ENCODE measurements at regions not wholly inside any gene's neighbourhood (a gene's known extent, or its start where the extent isn't known, plus 50 kb on each side); places are given as distances from the start of the nearest gene placed in this dataset.

- in situ Hi-C loops (cut with HindIII; ENCODE audit: low sequenced_read_pairs) = no loop called here
- H3K4me3 ChIP-seq (ENCODE audit: low read depth, low read length) = no peak overlapping the region
- TF ChIP-seq, protein P1, sequence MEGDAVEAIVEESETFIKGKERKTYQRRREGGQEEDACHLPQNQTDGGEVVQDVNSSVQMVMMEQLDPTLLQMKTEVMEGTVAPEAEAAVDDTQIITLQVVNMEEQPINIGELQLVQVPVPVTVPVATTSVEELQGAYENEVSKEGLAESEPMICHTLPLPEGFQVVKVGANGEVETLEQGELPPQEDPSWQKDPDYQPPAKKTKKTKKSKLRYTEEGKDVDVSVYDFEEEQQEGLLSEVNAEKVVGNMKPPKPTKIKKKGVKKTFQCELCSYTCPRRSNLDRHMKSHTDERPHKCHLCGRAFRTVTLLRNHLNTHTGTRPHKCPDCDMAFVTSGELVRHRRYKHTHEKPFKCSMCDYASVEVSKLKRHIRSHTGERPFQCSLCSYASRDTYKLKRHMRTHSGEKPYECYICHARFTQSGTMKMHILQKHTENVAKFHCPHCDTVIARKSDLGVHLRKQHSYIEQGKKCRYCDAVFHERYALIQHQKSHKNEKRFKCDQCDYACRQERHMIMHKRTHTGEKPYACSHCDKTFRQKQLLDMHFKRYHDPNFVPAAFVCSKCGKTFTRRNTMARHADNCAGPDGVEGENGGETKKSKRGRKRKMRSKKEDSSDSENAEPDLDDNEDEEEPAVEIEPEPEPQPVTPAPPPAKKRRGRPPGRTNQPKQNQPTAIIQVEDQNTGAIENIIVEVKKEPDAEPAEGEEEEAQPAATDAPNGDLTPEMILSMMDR (IDR thresholded peaks at IDR 0.05; ENCODE audit: low read depth, low read length) = no peak
- peak; percentile 29 for DNase-seq (ENCODE audit: low read depth, low spot score)
Observed at GRCh38 chr6:21437581-21437980, 156.0 kb upstream of the SOX4 start.

GRCh38 chr6:21438237-21438985 lies 155.1 kb upstream of the SOX4 start:
- peak; percentile 33 for DNase-seq (ENCODE audit: low read depth, low spot score)
- in situ Hi-C loops (cut with HindIII; ENCODE audit: low sequenced_read_pairs) = no loop called here
- H3K4me3 ChIP-seq (ENCODE audit: low read depth, low read length) = no peak overlapping the region
- TF ChIP-seq, protein P1 (IDR thresholded peaks at IDR 0.05; ENCODE audit: low read depth, low read length) = no peak

GRCh38 chr6:21438986-21439352 lies 154.6 kb upstream of the SOX4 start:
- TF ChIP-seq, protein P1 (IDR thresholded peaks at IDR 0.05; ENCODE audit: low read depth, low read length) = no peak
- in situ Hi-C loops (cut with HindIII; ENCODE audit: low sequenced_read_pairs) = no loop called here
- H3K4me3 ChIP-seq (ENCODE audit: low read depth, low read length) = no peak overlapping the region
- no peak for DNase-seq (ENCODE audit: low read depth, low spot score)

GRCh38 chr6:21441386-21441785 lies 152.2 kb upstream of the SOX4 start:
- H3K4me3 ChIP-seq (ENCODE audit: low read depth, low read length) = no peak overlapping the region
- TF ChIP-seq, protein P1 (IDR thresholded peaks at IDR 0.05; ENCODE audit: low read depth, low read length) = no peak
- DNase-seq (ENCODE audit: low read depth, low spot score) = peak; percentile 18
- in situ Hi-C loops (cut with HindIII; ENCODE audit: low sequenced_read_pairs) = no loop called here

DNA sequence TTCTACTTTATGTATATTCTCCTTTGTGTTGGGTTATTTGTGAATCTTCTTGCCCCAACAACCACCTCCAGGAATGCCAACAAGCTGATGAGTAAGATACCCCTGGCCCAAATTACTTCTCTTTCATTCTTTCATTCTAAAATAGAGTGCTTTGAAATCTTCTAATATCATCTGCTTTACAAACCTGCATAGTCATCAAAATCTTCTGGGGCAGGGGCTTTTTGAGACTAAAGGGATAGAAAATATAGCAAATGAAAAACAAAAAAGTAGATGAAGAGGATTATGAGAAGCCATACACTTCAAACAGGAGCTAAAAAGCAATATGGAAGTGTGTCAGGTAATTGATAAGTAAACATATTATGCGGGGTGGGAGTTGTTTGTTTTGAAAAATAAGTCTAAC lies 150.7 kb upstream of the SOX4 start:
- TF ChIP-seq, protein P1 (IDR thresholded peaks at IDR 0.05; ENCODE audit: low read depth, low read length) = no peak
- in situ Hi-C loops (cut with HindIII; ENCODE audit: low sequenced_read_pairs) = no loop called here
- no peak overlapping the region for H3K4me3 ChIP-seq (ENCODE audit: low read depth, low read length)
- DNase-seq (ENCODE audit: low read depth, low spot score) = no peak

DNA sequence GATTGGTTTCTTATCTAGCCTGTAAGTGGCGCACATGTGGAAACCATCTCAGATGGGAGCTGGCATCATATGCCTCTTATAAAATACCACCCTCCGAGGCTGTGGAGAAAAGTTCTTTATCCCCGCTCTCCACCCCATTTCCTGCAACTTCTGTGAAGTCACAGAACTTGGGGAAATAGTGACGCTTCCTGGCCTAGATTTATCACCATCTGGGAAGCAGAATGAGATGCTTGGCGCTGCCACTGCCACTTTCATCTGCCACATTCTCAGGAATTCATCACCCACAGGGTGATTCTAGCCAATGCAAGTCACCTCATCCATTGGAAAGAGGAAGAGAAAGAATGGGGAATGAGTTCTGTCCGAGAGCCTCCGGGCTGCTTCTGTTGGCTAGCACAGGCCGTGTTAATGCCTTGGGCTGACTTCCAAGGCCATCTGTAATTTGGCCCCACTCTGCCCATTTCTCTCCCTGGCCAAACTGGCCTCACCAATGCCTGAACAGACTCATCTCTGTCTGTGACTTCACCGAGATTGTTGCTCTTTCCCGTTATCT lies 148.8 kb upstream of the SOX4 start:
- no peak overlapping the region for H3K4me3 ChIP-seq (ENCODE audit: low read depth, low read length)
- in situ Hi-C loops (cut with HindIII; ENCODE audit: low sequenced_read_pairs) = no loop called here
- DNase-seq (ENCODE audit: low read depth, low spot score) = no peak
- TF ChIP-seq, protein P1 (IDR thresholded peaks at IDR 0.05; ENCODE audit: low read depth, low read length) = no peak
